ENCODE measurements at regions not wholly inside any gene's neighbourhood (a gene's known extent, or its start where the extent isn't known, plus 50 kb on each side); places are given as distances from the start of the nearest gene placed in this dataset.

DNA sequence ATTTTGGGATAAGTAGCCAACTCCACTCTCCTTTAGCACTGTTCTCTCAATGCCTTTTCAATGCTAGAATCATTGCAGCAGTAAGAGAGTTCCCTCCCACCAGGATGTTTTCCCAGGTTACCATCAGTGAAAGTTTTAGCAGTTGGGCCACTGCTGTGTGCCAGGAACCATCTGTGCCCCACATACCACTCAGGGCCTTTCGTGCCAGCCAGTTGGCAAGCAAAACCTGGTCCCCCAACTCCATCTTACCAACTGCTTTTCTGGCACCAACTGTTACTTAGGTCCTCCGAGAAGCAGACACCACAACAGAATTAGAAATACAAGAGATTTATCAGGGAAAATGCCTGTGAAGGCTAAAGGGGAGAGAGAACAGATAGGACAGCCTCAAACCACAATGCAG, 533.4 kb upstream of the NBEA start:
- TF ChIP-seq, protein P1, sequence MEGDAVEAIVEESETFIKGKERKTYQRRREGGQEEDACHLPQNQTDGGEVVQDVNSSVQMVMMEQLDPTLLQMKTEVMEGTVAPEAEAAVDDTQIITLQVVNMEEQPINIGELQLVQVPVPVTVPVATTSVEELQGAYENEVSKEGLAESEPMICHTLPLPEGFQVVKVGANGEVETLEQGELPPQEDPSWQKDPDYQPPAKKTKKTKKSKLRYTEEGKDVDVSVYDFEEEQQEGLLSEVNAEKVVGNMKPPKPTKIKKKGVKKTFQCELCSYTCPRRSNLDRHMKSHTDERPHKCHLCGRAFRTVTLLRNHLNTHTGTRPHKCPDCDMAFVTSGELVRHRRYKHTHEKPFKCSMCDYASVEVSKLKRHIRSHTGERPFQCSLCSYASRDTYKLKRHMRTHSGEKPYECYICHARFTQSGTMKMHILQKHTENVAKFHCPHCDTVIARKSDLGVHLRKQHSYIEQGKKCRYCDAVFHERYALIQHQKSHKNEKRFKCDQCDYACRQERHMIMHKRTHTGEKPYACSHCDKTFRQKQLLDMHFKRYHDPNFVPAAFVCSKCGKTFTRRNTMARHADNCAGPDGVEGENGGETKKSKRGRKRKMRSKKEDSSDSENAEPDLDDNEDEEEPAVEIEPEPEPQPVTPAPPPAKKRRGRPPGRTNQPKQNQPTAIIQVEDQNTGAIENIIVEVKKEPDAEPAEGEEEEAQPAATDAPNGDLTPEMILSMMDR (IDR thresholded peaks at IDR 0.05; ENCODE audit: borderline replicate concordance, extremely low read depth, low read length, poor library complexity, severe bottlenecking): no peak
- TF ChIP-seq EZH2 (IDR thresholded peaks at IDR 0.05; ENCODE audit: borderline replicate concordance, low read depth, low read length, severe bottlenecking): no peak

All from DND-41 (cell line).